CD14-positive monocyte (primary cell): ENCODE measurements at regions not wholly inside any gene's neighbourhood (a gene's known extent, or its start where the extent isn't known, plus 50 kb on each side); places are given as distances from the start of the nearest gene placed in this dataset.

Experiments
- DNase-seq, 3 donors: peaks; one replicate each; pipeline ENCODE4 v3.0.0-alpha.2; 2011 to 2022
- H2AFZ ChIP-seq: 2 replicates; pipeline ENCODE4 v1.6.0; 2012; ENCODE audit warnings: mild to moderate bottlenecking, low read depth, low read length, inconsistent platforms; ENCODE audit not compliant: insufficient read depth, poor library complexity, severe bottlenecking
- H3K27ac ChIP-seq, 2 donors: 1 replicate in 1 of 2; 2 replicates in 1 of 2; pipeline ENCODE4 v1.5.1; 2012 to 2013; ENCODE audit warnings: low read length in 2 of 2, control low read depth in 1 of 2, inconsistent platforms in 1 of 2, low read depth in 1 of 2, mild to moderate bottlenecking in 1 of 2
- H3K27me3 ChIP-seq, 2 donors: one replicate each; pipeline versions ENCODE4 v1.6.0 to v1.6.1; 2011 to 2013; ENCODE audit warnings: low read length in 2 of 2; ENCODE audit not compliant: control insufficient read depth in 2 of 2, insufficient read depth in 2 of 2
- H3K36me3 ChIP-seq, 2 donors: replicated peaks in 1 of 2; 1 replicate in 1 of 2; 2 replicates in 1 of 2; pipeline versions ENCODE4 v1.5.1 to v1.6.1; 2012 to 2013; ENCODE audit warnings: low read length in 2 of 2, control low read depth in 1 of 2, inconsistent platforms in 1 of 2, mild to moderate bottlenecking in 1 of 2; ENCODE audit not compliant: insufficient read depth in 2 of 2, control insufficient read depth in 1 of 2
- H3K4me1 ChIP-seq, 2 donors: 1 replicate in 1 of 2; 2 replicates in 1 of 2; pipeline versions ENCODE4 v1.5.1 to v1.6.1; 2012 to 2013; ENCODE audit warnings: low read length in 2 of 2, control low read depth in 1 of 2, inconsistent platforms in 1 of 2, mild to moderate bottlenecking in 1 of 2, moderate library complexity in 1 of 2; ENCODE audit not compliant: insufficient read depth in 2 of 2, control insufficient read depth in 1 of 2
- H3K4me2 ChIP-seq: replicated peaks from 2 replicates; pipeline ENCODE3; 2012; ENCODE audit warnings: low read length, moderate library complexity, mild to moderate bottlenecking; ENCODE audit not compliant: poor library complexity, severe bottlenecking; ENCODE audit errors: extremely low read depth
- H3K4me3 ChIP-seq, 3 experiments: fragments of 200-600 bp in 1 of 3; sonication (generic) in 1 of 3; replicated peaks in 1 of 3; 1 replicate in 2 of 3; 2 replicates in 1 of 3; pipeline ENCODE4 v1.5.1; 2011 to 2013; ENCODE audit warnings: low read length in 3 of 3, mild to moderate bottlenecking in 3 of 3, control low read depth in 2 of 3, low read depth in 2 of 3, inconsistent platforms in 1 of 3, moderate library complexity in 1 of 3
- H3K79me2 ChIP-seq: 2 replicates; pipeline ENCODE4 v1.6.0; 2012; ENCODE audit warnings: mild to moderate bottlenecking, control low read depth, inconsistent platforms, low read length, moderate library complexity; ENCODE audit not compliant: insufficient read depth
- H3K9ac ChIP-seq: 2 replicates; pipeline ENCODE4 v1.6.0; 2017; ENCODE audit warnings: low read length, mild to moderate bottlenecking; ENCODE audit not compliant: insufficient read depth, poor library complexity, severe bottlenecking
- H3K9me3 ChIP-seq, 2 donors: replicated peaks in 1 of 2; 1 replicate in 1 of 2; 2 replicates in 1 of 2; pipeline versions ENCODE4 v1.5.1 to v1.6.1; 2012 to 2013; ENCODE audit warnings: low read length in 2 of 2, control low read depth in 1 of 2; ENCODE audit not compliant: control insufficient read depth in 1 of 2, insufficient read depth in 1 of 2
- H4K20me1 ChIP-seq: 2 replicates; pipeline ENCODE4 v1.6.0; 2012; ENCODE audit warnings: mild to moderate bottlenecking, low read length, control low read depth, moderate library complexity; ENCODE audit not compliant: insufficient read depth
- H3K27ac Mint-ChIP-seq, 7 donors: one replicate each; pipeline ENCODE4 v1.8.0; 2020; ENCODE audit warnings: mild to moderate bottlenecking in 7 of 7, mixed read lengths in 7 of 7, moderate library complexity in 6 of 7, inconsistent platforms in 2 of 7
- H3K27me3 Mint-ChIP-seq, 3 donors: one replicate each; pipeline ENCODE4 v1.8.0; 2021 to 2022; ENCODE audit warnings: low read depth in 3 of 3, mild to moderate bottlenecking in 3 of 3, mixed read lengths in 3 of 3, moderate library complexity in 3 of 3, inconsistent platforms in 1 of 3
- H3K36me3 Mint-ChIP-seq, 2 donors: one replicate each; pipeline ENCODE4 v1.8.0; 2020; ENCODE audit warnings: mixed read lengths in 2 of 2, inconsistent platforms in 1 of 2, mild to moderate bottlenecking in 1 of 2
- H3K4me1 Mint-ChIP-seq: one replicate; pipeline ENCODE4 v1.8.0; 2020; ENCODE audit warnings: mild to moderate bottlenecking, mixed read lengths
- H3K4me3 Mint-ChIP-seq, 2 donors: one replicate each; pipeline ENCODE4 v1.8.0; 2020; ENCODE audit warnings: mild to moderate bottlenecking in 2 of 2, mixed read lengths in 2 of 2, moderate library complexity in 1 of 2
- H3K9me3 Mint-ChIP-seq, 7 donors: one replicate each; pipeline ENCODE4 v1.8.0; 2020 to 2022; ENCODE audit warnings: mixed read lengths in 7 of 7, mild to moderate bottlenecking in 6 of 7, moderate library complexity in 6 of 7, inconsistent platforms in 2 of 7
- CTCF ChIP-seq: fragments of 200-600 bp; IDR thresholded peaks from one replicate; pipeline ENCODE4 v1.8.0; 2022; ENCODE audit warnings: antibody characterized with exemption, mild to moderate bottlenecking
- WGBS: methylation state at CpG from one replicate; pipeline ENCODE4 v1.1.5; 2013; ENCODE audit warnings: missing lambda C conversion rate; ENCODE audit not compliant: insufficient coverage; 5-methylcytosine and 5-hydroxymethylcytosine counted together
- intact Hi-C, 2 donors: fragments of 100-400 bp; cut with micrococcal nuclease; formaldehyde crosslinking; loops; one replicate each; pipeline versions ENCODE4 v1.15.0 to v1.15.1; 2023

GRCh38 chr14:105878125-105878524 lies 351.7 kb downstream of the TMEM121 start:
- WGBS, result 86% methylated on average over 12 of the region's 12 CpGs
- peaks cover 0 to 9% of the 10 kb centered on the region in 2 donors for H3K4me1 ChIP-seq
- H3K27ac Mint-ChIP-seq, result no peak overlapping the region
- no peak for DNase-seq
- intact Hi-C loops, result no loop called here
- H3K27me3 Mint-ChIP-seq, result peaks cover 26 to 40% (median 35%) of the 10 kb centered on the region in 3 donors
- peaks cover 0 to 21% of the 10 kb centered on the region in 2 donors for H3K27me3 ChIP-seq
- H3K4me3 ChIP-seq, result no peak overlapping the region
- TF ChIP-seq CTCF, result no peak
- H3K4me3 Mint-ChIP-seq, result no peak overlapping the region
- no peak overlapping the region for H2AFZ ChIP-seq
- H3K36me3 Mint-ChIP-seq, result no peaks in the 10 kb centered on the region
- no peak overlapping the region for H3K4me2 ChIP-seq
- H3K27ac ChIP-seq, result no peak overlapping the region
- peaks cover 0 to 2% (median 0%) of the 10 kb centered on the region in 7 donors for H3K9me3 Mint-ChIP-seq
- H3K79me2 ChIP-seq, result no peaks in the 10 kb centered on the region
- no peaks in the 10 kb centered on the region for H4K20me1 ChIP-seq
- peaks cover 4% of the 10 kb centered on the region for H3K4me1 Mint-ChIP-seq
- no peak overlapping the region for H3K9ac ChIP-seq
- no peaks in the 10 kb centered on the region for H3K9me3 ChIP-seq
- H3K36me3 ChIP-seq, result no peaks in the 10 kb centered on the region

GRCh38 chr14:105878554-105878953 lies 352.2 kb downstream of the TMEM121 start:
- intact Hi-C loops, result no loop called here
- TF ChIP-seq CTCF, result no peak
- Mint-ChIP-seq H3K9me3 (peaks cover 0 to 2% (median 0%) of the 10 kb centered on the region in 7 donors), H3K36me3 (no peaks in the 10 kb centered on the region), H3K4me3 (no peak overlapping the region), H3K27ac (no peak overlapping the region), H3K27me3 (peaks cover 26 to 41% (median 35%) of the 10 kb centered on the region in 3 donors), H3K4me1 (peaks cover 4% of the 10 kb centered on the region)
- WGBS, result 87% methylated on average over 13 of the region's 13 CpGs
- no peaks in the 10 kb centered on the region for H3K36me3 ChIP-seq
- peaks cover 0 to 9% of the 10 kb centered on the region in 2 donors for H3K4me1 ChIP-seq
- H3K27me3 ChIP-seq, result peaks cover 0 to 21% of the 10 kb centered on the region in 2 donors
- H3K27ac ChIP-seq, result no peak overlapping the region
- H3K9ac ChIP-seq, result no peak overlapping the region
- H4K20me1 ChIP-seq, result no peaks in the 10 kb centered on the region
- no peak overlapping the region for H2AFZ ChIP-seq
- no peak overlapping the region for H3K4me3 ChIP-seq
- DNase-seq, result no peak
- no peaks in the 10 kb centered on the region for H3K79me2 ChIP-seq
- H3K9me3 ChIP-seq, result no peaks in the 10 kb centered on the region
- no peak overlapping the region for H3K4me2 ChIP-seq
